NOMO-1 treated with DMSO at 0.1 percent for 48 hours (cell line): ENCODE measurements at regions not wholly inside any gene's neighbourhood (a gene's known extent, or its start where the extent isn't known, plus 50 kb on each side); places are given as distances from the start of the nearest gene placed in this dataset.
"Not testable (repeated sequence)": the region's sequence is repeated elsewhere in the genome, so short reads cannot be mapped to it uniquely, and the experiment has no call there.

Experiments
- DNase-seq: peaks from one replicate; lab custom pipeline; 2025; ENCODE audit not compliant: unreplicated experiment; lab: John Stamatoyannopoulos, UW

DNA sequence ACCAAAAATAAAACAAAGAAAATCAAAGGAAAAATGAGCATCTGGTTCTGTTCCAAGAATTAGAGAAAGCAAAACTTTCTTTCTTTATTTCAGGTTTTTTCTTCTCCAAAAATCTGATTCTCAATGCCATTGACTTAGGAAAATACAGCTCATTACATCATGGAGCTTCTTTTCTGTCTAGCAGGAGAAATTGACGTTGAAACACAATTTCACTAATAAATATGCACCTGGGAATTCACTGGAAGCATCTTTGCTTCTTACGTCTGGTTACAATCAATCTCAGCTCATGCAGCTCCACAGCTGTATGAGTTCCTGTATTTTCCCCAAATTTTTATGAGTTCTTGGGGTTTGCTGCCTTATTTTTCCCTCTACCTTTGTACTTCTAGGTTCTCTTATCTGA, 1568.6 kb upstream of the GOT2 start:
- no peak for DNase-seq

- DNase-seq = no peak
Measured at GRCh38 chr16:60302261-60302660, 1568.1 kb upstream of the GOT2 start.

DNA sequence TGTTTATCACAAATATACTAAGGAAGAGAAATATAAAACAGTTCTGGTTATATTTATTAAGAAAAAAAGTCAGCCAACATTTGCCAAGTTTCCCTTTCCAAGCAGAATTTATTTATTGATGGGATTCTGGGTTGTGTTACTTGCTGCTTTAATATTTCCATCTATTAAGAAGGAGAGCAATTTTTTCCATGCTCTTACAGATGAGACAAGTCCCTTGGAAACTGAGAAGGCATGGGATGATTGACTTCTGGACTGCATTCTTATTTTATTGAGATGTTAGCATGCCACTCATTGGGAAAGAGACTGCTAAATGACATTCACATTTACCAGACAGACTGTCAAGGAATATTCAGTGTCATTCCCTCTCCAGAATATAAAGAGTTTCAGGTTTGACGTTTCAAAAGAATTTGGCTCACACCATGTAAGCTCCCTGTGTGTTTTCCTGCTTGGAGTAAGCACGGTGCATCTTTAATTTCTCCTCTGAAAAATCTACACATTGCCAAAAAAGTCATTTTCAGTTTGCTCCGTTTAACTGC, 1565.2 kb upstream of the GOT2 start:
- no peak for DNase-seq

DNA sequence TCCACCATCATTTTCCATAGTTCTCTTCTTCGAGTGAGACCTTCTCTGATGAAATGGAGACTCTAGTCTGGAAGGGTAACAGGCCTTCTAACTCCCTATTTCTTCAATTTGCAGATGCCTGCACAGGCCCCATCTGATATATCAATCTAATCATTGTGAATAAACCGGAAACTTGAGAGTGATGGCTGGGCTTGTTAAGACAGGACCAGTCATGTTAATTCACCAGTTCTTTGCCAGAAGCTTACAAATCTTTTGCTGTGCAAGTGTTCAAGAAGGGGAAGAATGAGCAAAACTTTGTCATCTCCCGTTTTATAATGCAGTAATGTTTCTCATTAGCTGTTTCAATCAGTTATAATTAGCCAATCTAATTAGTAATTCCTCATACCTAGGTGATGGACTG, 1561.3 kb upstream of the GOT2 start:
- no peak for DNase-seq

GRCh38 chr16:60285794-60286193, 1551.7 kb upstream of the GOT2 start:
- no peak for DNase-seq

- DNase-seq = no peak
Measured at GRCh38 chr16:60279061-60279665, 1545.0 kb upstream of the GOT2 start.

GRCh38 chr16:60274431-60275019, 1540.4 kb upstream of the GOT2 start:
- no peak for DNase-seq

GRCh38 chr16:60271781-60272180, 1537.7 kb upstream of the GOT2 start:
- no peak for DNase-seq

GRCh38 chr16:60271025-60271771, 1537.1 kb upstream of the GOT2 start:
- DNase-seq = no peak

DNA sequence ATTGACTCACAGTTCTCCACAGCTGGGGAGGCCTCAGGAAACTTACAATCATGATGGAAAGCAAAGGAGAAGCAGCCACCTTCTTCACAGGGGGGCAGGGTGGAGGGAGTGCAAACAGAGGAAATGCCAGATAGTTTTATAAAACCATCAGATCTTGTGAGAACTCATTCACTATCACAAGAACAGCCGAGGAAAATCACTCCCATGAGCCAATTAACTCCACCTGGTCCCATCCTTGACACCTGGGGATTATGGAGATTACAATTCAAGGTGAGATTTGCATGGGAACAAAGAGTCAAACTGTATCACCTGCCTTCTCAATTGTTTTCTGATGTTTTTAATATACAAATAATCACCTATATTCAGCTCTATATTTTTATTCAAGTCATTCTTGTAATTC, 1527.3 kb upstream of the GOT2 start:
- DNase-seq = no peak

DNA sequence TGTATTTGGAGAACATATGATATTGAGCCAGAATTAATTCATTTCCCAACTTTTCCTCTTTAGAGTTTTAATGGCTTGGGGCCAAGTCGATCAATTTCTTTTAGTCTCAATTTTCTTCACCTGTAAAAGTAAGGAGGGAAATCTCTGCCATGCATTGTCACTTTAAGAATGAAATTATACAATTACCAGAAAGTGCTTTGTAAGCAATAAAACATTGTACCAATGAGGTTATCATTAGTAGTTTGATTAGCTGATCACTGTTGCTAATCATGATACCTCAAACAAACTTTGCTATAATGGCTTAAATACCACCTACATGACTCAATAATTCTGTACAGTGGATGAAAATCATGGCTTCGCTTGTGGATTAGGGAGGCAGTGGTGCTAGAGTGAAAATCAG, 1525.8 kb upstream of the GOT2 start:
- no peak for DNase-seq

GRCh38 chr16:60246086-60246485, 1512.0 kb upstream of the GOT2 start:
- no peak for DNase-seq

DNA sequence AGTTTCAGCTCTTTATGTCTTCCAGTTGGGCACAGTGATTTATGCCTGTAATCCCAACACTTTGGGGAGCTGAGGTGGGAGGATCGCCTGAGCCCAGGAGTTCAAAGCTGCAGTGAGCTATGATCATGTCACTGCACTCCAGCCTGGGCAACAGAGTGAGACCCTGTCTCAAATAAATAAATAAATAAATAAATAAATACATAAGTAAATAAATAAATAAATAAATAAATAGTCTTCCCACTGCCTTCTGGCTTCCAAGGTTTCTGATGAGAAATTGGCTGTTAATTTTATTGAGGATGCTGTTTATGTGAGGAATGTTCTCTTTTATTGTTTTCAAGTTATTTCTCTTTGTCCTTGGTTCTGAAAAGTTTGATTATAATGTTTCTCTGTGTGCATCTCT, 1507.6 kb upstream of the GOT2 start:
- no peak for DNase-seq

DNA sequence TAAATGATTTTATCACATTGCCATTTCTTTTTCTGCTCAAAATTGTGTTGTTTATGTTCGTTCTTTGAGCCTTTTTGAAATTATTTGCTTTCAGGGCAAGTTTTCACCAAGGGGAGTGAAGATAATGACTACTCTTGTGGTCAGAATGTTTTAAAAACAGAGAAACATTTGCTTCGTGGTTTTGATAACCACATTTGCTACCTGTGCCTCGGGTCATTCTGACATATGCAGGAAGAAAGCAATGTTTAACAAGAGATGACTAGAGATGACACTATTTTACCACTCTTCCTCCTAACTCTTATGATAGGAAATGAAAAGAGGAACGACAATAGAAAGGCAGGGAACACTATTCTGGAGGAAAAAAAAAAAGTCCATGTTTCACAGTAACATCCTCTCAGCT, 1496.5 kb upstream of the GOT2 start:
- no peak for DNase-seq

DNA sequence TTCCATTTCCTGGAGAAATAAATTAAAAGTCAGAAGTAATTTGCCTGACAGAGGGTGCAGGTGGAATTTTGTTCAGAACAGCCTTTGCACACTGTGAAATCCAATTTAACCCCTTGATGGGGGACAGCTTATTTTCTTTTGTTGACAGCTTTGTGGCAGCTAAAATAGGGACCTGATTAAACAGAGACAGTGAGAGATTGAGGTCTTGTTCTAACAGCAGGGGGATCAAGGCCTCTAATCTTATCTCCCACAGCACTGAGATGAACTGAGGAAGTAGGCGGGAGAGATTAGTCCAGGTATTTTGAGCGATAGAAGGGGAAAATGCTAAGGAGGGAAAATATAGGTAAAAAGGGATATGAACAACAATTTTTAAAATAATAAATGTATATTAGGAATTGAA, 1491.4 kb upstream of the GOT2 start:
- no peak for DNase-seq

DNA sequence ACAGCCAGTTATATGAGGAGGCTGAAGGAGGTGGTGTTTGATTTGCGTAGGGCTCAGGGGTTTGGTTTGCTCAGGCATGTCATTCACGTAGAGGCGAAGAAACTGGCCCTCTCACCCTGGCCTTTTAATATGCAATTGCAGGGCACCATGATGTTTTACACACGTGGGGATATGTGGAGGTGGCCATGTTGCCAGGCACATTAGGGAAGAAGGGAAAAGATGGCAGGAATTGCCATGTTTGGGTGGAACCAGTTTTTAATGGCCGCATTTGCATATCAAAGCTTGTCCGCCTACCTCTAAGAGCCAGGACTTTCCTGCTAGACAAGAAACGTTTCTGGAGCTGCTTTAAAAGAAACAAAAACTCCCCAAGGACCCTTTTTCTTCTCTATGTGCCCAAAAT, 1483.7 kb upstream of the GOT2 start:
- DNase-seq = no peak

GRCh38 chr16:60214311-60214710, 1480.2 kb upstream of the GOT2 start:
- DNase-seq = no peak

DNA sequence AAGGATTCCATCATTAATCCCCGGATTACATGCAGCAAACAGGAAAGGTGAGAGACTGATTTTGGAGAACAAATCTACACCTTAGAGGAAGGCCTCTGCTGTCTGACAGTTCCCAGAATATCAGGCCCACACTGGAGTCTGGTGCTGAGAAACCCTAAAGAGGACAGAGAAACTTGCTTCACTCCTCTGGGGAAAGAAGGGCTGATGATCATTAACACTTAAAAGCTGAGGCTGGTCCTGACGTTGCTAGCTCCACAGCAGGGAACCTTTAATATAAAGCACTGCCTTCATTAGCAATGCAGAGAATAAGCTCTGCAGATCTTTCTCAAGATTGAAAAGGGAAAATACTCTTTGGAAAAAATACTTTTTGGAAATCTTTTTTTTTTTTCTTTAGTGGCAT, 1472.4 kb upstream of the GOT2 start:
- DNase-seq = no peak

DNA sequence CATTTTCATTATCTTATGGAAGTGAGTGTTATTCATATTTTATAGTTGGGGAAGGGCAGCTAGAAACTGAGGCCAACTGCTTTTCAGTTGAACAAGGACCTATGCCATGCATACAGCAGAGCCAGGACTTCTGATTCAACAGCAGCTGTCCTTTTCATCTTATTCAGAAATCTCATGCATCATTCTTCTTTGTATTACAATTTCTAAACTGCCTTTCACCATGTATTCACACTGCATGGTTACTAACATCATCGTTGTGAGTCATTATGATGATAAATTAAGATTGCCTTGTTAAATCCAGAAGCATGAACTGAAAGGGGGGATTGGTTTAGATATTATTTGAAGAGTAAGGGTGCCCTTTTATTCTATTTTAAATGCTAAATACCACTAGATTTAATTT, 1470.1 kb upstream of the GOT2 start:
- DNase-seq = no peak

- DNase-seq = no peak
Measured at GRCh38 chr16:60203525-60204124, 1469.5 kb upstream of the GOT2 start.

DNA sequence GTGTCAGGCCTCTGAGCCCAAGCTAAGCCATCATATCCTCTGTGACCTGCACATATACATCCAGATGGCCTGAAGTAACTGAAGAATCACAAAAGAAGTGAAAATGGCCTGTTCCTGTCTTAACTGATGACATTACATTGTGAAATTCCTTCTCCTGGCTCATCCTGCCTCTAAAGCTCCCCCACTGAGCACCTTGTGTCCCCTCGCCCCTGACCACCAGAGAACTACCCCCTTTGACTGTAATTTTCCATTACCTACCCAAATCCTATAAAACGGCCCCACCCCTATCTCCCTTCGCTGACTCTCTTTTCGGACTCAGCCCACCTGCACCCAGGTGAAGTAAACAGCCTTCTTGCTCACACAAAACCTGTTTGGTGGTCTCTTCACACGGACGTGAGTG, 1466.6 kb upstream of the GOT2 start:
- not testable (repeated sequence) for DNase-seq

- no peak for DNase-seq
Measured at GRCh38 chr16:60200161-60200560, 1466.0 kb upstream of the GOT2 start.
